ENCODE measurements at regions not wholly inside any gene's neighbourhood (a gene's known extent, or its start where the extent isn't known, plus 50 kb on each side); places are given as distances from the start of the nearest gene placed in this dataset.

GRCh38 chr10:36148207-36148606, 506.1 kb upstream of the FZD8 start (continued):
- TF ChIP-seq, protein P1, sequence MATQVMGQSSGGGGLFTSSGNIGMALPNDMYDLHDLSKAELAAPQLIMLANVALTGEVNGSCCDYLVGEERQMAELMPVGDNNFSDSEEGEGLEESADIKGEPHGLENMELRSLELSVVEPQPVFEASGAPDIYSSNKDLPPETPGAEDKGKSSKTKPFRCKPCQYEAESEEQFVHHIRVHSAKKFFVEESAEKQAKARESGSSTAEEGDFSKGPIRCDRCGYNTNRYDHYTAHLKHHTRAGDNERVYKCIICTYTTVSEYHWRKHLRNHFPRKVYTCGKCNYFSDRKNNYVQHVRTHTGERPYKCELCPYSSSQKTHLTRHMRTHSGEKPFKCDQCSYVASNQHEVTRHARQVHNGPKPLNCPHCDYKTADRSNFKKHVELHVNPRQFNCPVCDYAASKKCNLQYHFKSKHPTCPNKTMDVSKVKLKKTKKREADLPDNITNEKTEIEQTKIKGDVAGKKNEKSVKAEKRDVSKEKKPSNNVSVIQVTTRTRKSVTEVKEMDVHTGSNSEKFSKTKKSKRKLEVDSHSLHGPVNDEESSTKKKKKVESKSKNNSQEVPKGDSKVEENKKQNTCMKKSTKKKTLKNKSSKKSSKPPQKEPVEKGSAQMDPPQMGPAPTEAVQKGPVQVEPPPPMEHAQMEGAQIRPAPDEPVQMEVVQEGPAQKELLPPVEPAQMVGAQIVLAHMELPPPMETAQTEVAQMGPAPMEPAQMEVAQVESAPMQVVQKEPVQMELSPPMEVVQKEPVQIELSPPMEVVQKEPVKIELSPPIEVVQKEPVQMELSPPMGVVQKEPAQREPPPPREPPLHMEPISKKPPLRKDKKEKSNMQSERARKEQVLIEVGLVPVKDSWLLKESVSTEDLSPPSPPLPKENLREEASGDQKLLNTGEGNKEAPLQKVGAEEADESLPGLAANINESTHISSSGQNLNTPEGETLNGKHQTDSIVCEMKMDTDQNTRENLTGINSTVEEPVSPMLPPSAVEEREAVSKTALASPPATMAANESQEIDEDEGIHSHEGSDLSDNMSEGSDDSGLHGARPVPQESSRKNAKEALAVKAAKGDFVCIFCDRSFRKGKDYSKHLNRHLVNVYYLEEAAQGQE (IDR thresholded peaks at IDR 0.05; ENCODE audit: low read depth, low read length): no peak
- TF ChIP-seq TBL1XR1 (IDR thresholded peaks at IDR 0.05; ENCODE audit: low read depth, low read length) (no peak), MYB (IDR thresholded peaks at IDR 0.05; ENCODE audit: borderline replicate concordance, low read depth, low read length) (no peak), KDM1A (IDR thresholded peaks at IDR 0.05; ENCODE audit: borderline replicate concordance) (no peak), EGR1 (IDR thresholded peaks at IDR 0.05; ENCODE audit: borderline replicate concordance in 1 of 2, low read depth in 2 of 2, low read length in 2 of 2) (no peak)

- BruUV-seq (replicated peaks): no TSS peak
- in situ Hi-C loops (cut with MboI): no loop called here
- Histone ChIP-seq H2AFZ (ENCODE audit: control insufficient read depth, low read depth, low read length) (no peak overlapping the region), H3K9me3 (replicated peaks; ENCODE audit: control insufficient read depth, insufficient read depth, low read length) (no peaks in the 10 kb centered on the region), H3K4me1 (ENCODE audit: control insufficient read depth, insufficient read depth, low read length) (no peaks in the 10 kb centered on the region), H3K79me2 (ENCODE audit: control insufficient read depth, insufficient read depth, low read length) (no peaks in the 10 kb centered on the region), H3K27me3 (replicated peaks in 1 of 2; ENCODE audit: control insufficient read depth in 2 of 2, insufficient read depth in 2 of 2, low read length in 1 of 2) (no peaks in the 10 kb centered on the region), H4K20me1 (ENCODE audit: control insufficient read depth, insufficient read depth) (no peaks in the 10 kb centered on the region), H3K4me2 (ENCODE audit: control insufficient read depth, insufficient read depth) (no peak overlapping the region), H3K4me3 (no peak overlapping the region), H3K36me3 (ENCODE audit: control insufficient read depth in 2 of 2, insufficient read depth in 2 of 2, low read length in 1 of 2) (no peaks in the 10 kb centered on the region), H3K9ac (ENCODE audit: control insufficient read depth, insufficient read depth, low read length) (no peak overlapping the region), H3K27ac (ENCODE audit: control insufficient read depth, insufficient read depth) (no peak overlapping the region)
- FAIRE-seq (no peak), ATAC-seq (no peak), DNase-seq (ENCODE audit: low read depth, low spot score) (no peak)
- RAD21 ChIA-PET (ENCODE audit: unreplicated experiment): no interaction called here
- TF ChIP-seq ZNF274 (IDR thresholded peaks at IDR 0.05; ENCODE audit: insufficient read depth, insufficient read length) (no peak), ASH2L (IDR thresholded peaks at IDR 0.05; ENCODE audit: borderline replicate concordance, low read depth) (no peak)
- TF ChIP-seq, protein P2, sequence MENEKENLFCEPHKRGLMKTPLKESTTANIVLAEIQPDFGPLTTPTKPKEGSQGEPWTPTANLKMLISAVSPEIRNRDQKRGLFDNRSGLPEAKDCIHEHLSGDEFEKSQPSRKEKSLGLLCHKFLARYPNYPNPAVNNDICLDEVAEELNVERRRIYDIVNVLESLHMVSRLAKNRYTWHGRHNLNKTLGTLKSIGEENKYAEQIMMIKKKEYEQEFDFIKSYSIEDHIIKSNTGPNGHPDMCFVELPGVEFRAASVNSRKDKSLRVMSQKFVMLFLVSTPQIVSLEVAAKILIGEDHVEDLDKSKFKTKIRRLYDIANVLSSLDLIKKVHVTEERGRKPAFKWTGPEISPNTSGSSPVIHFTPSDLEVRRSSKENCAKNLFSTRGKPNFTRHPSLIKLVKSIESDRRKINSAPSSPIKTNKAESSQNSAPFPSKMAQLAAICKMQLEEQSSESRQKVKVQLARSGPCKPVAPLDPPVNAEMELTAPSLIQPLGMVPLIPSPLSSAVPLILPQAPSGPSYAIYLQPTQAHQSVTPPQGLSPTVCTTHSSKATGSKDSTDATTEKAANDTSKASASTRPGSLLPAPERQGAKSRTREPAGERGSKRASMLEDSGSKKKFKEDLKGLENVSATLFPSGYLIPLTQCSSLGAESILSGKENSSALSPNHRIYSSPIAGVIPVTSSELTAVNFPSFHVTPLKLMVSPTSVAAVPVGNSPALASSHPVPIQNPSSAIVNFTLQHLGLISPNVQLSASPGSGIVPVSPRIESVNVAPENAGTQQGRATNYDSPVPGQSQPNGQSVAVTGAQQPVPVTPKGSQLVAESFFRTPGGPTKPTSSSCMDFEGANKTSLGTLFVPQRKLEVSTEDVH (IDR thresholded peaks at IDR 0.05; ENCODE audit: low read depth, partially characterized antibody): no peak
- intact Hi-C loops (cut with micrococcal nuclease; ENCODE audit: unreplicated experiment): no loop called here
- POLR2A ChIA-PET: no interaction called here
- SMC1A ChIA-PET (ENCODE audit: uncharacterized antibody, unreplicated experiment): no interaction called here
- CTCF ChIA-PET: no interaction called here
Measured at GRCh38 chr10:36147529-36147928, 505.4 kb upstream of the FZD8 start.
